GM21619 (cell line): ENCODE measurements at regions not wholly inside any gene's neighbourhood (a gene's known extent, or its start where the extent isn't known, plus 50 kb on each side); places are given as distances from the start of the nearest gene placed in this dataset.
"Not testable (repeated sequence)": the region's sequence is repeated elsewhere in the genome, so short reads cannot be mapped to it uniquely, and the experiment has no call there.

Experiments used
- ATAC-seq: cut with Tn5 transposase; IDR thresholded peaks from one replicate; pipeline ENCODE4 v1.9.1; 2021; ENCODE audit not compliant: unreplicated experiment

DNA sequence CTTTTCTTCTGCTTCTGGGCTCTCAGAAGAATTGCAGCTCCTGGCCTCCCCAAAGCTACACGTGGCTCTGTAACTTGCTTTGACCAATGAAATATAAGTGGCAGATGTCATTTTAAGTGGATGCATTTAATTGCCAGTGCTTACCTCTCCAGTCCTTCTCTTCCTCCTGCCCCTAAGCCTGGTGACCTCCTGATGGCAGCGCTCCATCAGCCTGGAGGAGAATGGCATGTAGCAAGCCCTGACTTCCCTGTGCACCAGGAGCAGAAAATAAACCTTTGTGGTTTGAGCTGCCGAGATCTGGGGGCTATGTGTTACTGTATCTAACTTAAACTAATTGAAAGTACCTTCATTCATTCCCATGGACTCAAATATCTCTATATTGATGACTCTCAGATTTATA is 304.7 kb upstream of the CHRNA7 start:
- not testable (repeated sequence) for ATAC-seq

DNA sequence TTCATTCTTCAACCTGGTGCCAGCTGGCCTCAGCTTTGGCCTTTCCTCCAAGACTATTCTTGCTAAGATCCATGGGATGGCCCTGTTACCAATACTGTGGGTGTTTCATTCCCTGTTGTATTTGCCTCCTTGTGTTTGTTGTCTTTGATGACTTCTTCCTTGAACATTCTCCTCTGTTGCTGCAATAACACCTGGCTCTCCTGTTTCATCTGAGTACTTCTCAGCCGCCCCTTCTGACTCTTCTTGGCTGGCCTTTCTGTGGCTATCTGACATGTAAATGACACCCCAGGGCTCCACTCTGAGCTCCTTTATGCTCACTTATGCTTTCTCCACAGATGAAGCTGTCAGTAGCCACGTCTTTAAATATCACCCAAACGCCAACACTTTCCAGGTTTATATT is 302.7 kb upstream of the CHRNA7 start:
- no peak for ATAC-seq

DNA sequence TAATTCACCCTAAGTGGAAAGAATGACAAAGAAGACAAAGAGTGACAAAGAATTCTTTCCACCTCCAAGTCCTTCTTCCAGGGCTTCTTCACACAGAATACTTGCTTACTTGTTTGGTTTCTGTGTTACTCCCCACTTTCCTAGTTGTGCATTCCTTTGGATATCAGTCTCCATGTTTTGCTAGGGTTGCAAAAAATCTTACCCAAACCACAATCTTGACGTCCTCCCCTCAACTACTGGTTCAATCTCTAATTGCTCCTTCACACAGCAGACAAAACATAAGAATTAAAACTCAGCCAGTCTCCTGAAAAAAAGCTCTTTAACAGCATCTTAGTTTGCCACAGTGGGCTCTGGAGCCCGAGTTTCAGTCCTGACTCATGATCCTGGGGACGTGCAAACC is 297.6 kb upstream of the CHRNA7 start:
- ATAC-seq, result no peak

DNA sequence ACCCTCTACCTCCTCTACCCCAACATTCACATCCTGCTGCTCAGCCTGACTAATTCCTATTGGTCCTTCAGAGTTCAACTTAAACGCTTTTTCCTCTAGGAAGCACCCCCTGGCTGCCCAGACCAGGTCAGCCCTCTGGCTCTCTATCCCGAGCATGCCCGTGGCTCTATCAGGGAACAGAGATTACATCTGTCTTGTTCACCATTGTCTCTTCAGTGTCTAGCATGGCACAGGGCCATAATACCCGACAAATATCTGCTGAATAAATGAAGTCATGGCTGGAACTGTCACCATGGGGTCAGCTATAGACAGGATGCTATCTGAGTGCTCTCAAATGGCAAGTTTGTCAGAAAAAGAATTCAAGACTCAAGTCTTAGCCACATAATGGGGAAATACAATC is 296.9 kb upstream of the CHRNA7 start:
- ATAC-seq, result no peak

DNA sequence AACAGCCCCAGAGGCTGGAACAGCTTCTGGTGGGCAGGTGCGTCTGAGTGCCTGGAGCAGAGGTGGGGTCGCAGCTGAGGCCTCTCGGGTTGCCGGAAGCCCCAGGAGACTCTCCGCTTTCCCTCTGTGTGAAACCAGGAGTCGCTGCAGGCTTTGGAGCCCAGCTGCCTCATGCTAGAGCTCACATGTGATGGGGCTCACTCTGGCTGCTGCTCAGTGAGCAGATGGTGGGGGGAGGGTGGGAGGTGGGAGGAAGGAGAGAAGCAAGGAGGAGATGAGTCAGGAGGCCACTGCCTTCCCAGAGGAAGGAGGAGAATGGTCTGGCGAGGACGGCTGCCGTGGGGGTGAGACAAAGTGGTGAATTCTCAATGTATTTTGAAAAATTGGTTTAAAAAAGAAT is 290.1 kb upstream of the CHRNA7 start:
- ATAC-seq, result no peak

DNA sequence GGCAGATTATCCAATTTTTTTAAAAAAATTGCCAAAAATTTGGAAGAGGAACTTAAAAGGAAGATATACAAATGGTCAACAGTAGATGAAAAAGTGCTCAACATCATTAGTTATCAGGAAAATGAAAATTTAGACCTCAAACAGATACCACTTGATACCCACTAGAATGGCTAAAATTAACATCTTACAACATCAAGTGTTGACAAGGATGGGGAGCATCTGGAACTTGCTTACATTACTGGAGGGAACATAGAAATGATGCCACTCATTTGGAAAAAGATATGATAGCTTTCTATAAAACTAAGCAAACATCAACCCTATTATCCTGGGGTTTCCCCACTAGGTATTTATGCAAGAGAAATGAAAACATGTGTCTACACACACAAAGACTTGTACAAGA is 284.5 kb upstream of the CHRNA7 start:
- ATAC-seq, result no peak

DNA sequence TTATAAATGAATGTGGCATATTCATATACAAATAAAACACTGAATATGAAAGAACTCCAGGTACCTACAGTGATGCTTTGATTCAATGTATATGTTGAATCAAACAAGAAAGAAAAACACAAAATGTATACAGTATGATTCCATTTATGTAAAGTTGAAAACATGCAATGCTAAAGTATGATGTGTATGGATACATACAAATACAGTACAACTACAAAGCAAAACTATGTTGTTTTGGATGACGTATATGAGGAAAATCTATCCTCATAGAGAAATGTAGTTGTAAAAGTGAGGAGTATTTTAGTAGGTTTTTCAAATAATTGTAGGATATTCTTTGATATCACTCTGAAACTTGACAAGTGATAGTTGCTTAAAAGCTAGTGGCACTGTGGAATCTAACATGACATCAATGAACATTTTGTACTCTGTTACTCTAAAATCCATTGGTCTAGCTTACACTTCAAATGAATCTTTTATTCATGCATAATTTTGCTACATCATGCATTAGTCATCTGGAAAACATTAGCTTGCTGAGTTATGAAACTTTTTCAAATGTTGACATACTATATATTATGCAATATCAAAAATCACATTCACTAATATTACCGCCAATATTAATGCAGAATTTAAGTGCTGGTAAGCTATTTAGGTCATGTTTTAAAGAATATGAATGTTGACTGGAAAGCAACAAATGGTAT is 278.1 kb upstream of the CHRNA7 start:
- ATAC-seq, result no peak

DNA sequence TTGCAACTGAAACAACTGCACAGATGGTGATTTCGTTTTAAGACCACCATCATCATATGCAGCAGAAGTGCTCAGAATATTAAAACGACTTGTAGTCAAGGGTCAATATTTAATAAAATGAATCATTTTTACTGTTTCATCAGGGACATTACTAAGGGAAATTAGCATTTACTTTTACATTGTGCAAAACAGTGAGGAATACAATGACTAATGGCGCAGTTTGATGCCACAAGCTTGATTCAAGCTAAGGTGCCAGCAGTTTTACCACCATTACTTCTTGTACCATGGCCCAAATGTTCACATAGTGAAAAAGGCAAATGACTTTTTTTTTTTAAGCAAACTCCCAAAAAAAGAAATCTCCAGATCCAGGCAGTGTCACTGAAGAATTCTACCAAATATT is 277.4 kb upstream of the CHRNA7 start:
- no peak for ATAC-seq

DNA sequence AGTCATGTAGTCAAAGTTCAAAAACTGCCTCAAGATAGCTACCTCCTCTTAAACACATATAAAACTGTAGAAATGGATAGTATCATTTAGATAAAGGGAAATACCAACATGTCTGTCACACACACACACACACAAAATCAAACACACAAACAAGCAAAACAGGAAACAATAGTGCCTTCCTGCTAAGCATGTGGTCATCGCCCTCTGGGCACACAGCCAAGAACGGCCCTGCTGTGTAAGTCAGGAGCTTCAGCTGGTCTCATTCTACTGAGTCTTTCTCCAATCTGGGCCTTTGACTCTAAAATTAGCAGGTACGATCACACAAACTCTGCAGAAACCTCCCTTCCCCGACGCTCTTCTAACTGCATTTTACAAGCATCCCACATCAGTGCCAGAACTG is 272.2 kb upstream of the CHRNA7 start:
- no peak for ATAC-seq

DNA sequence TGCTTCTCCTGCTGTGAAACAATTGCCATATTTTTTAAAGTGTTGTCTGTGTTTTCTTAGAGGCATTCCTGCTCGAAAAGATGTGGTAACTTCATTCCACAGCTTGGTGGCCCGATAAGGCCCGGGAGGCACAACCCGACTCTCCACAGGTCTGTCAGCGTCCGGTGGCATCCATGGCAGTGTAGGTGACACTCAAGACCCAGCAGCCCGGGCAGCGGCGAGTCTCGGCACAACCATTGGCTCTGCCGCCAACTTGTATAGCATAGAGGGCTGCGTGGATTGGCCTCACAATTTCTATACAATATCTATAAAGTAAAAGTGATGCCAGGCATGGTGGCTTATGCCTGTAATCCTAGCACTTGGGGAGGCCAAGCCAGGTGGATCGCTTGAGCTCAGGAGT is 262.3 kb upstream of the CHRNA7 start:
- no peak for ATAC-seq

DNA sequence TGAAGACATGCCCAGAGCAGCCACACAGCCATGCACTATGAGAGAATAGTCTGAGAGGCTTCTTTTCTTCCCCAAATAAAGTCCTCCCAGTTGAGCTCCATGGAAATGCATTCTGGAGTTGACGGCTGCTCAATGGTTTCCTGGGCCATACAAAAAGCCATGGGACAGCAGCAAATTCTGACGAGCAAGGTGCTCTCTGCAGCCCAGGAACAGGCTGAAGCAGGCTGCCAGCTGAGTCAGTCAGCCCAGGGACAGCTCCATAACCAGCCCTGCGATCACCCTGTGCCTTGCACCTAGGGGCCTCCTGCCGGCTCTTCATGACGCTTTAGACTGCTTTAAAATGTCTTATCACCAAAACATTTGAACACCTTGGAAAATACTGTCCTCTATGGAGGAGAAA is 256.3 kb upstream of the CHRNA7 start:
- ATAC-seq, result no peak

DNA sequence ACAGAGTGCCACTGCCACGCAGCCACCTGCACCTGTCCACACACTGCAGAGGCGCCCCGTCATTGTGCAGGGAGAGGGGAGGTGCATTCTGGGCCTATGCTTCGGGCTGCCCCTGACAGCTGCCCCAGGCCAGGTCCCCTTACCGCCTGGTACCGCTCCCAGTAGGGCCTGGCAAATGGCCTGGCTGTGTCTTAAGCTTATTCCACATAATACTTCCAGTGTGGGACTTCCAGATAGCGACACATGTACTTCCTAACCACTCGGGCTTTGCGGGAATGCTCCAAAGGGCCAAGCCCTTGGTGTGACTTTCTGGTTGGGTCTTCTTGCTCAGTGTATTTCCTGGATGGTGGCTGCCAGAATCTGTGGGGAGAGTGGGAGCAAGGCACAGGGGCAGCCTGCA is 254.3 kb upstream of the CHRNA7 start:
- no peak for ATAC-seq

DNA sequence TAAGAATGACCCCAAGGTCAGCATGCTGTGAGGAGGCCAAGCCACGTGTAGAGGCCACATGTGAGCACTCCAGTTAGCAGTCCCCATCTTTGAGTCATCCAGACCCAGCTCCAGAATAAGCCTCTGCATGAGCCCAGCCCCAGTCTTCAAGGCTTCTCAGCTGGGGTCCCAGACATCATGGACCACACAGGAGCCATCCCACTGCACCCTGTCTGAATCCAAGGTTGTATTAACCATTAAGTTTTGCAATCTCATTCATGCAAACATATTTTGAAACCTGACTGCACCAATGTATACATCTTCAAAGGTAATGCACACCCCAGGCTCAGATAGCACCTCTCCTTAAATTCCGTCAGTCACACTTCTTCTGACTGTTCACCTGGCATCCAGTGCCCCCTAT is 249.1 kb upstream of the CHRNA7 start:
- ATAC-seq, result no peak

DNA sequence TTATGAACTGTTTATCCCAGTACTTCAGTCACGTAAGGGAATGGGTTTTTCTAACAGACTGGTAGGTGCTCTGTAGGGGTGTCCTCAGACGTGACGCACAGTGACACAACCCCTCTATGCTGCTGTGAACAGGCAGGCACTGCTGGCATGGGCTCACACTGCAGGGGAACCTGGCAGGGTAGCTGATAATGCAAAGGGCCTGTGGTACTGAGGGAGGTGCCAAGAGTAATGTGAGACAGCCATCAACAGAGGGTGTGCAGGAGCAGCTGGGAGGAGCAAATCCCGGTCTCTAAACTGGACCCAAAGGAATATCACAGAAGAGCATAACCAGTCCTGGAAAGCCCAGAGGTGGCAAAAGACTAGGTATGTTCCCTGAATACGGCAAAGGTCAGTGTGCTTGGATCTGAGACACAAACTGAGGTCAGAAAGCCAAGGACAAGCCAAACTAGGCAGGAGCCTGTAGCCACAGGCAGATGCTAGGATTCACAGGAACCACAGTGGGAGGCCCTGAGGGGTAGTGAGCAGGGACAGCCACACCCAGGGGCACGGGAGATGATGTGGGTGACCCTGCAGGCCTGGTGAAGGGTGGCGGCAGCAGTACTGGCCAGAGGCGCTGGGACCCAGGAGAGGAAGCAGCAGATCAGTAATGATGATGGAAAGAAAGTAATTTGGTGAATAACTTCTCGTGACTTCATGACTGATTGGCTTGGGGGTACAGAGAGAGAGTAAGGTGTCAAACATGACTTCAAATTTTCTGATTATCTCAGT is 248.1 kb upstream of the CHRNA7 start:
- no peak for ATAC-seq

DNA sequence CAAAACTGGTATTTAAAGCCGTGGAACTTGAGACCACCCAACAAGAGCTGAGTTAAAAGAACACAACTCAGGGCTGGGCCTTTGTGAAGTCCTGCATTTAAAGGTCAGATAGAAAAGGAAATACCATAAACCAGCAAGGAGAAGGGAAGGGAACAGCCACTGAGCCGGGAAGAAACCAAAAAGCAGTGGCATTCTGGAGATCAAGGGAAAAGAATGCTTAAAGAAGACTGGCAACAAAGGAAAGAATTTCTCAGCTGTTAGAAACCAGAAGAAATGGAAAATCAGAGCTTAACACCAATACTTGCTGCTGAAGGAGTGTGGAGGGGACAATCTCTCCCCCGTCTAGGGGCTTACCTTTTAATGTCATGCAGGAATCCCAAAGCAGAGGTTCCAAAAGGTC is 247.4 kb upstream of the CHRNA7 start:
- no peak for ATAC-seq

DNA sequence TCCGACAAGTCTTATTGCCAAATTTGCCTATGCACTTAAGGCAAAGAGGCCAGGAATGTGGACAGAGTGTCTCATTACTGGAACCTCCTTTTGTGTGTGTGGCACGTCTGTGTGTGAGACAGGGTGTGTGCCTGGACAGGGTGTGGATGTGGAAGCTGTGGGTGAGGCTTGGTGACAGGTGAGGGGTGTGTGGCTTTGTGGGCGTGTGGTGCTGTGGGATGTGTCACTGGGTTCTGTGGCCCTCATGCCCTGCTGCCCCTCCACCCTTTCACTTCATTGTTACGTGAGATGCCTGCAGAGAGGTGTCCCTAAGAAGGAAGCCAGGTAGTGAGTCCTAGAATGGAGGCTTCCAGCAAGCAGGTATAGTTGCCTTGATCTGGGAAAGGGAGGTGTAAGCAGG is 244.0 kb upstream of the CHRNA7 start:
- no peak for ATAC-seq

DNA sequence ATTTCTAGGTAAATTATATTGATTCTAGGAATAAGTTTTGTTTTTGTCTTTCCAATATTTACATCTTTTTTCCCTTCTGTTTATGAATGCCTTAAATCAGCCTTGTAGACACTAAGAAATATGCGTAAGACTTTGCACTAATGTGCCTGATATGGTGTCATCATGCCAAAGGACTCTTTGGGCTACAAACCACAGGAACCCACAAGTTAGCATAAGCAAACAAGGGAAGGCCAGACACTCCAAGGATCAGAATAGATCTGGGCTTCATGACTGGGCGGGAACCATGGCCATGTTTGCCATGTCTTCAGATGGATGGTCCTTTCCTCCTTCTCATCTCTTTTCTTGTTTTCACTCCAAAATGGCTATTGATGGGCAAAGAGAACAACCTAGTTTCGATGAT is 242.2 kb upstream of the CHRNA7 start:
- no peak for ATAC-seq

DNA sequence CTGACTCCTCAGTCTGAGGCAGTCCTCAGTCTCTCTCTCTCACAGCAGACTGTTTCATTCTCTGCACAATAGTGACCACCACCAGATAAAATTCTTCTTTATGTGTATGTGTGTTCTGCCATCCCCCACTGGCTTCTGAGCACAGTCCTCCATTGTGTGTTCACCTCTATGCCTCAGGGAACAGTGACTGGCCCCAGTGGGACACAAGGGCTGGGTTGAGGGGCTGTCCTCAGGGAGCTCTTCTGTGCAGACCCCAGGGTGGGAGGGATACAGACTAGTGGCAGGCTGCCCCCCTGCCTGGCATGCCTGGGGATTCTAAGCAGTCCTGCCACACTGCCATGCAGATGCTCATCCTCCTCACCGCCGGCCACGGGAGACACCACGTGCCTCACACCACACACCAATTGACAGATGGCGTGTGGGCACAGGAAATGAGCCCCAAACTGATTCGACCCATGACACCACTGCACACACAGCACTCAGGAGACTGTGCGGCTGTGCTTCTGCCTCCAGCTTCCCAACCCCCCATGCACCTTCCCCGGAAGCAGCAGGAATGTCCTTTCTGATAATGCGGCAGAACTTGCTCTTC is 237.6 kb upstream of the CHRNA7 start:
- ATAC-seq, result no peak

DNA sequence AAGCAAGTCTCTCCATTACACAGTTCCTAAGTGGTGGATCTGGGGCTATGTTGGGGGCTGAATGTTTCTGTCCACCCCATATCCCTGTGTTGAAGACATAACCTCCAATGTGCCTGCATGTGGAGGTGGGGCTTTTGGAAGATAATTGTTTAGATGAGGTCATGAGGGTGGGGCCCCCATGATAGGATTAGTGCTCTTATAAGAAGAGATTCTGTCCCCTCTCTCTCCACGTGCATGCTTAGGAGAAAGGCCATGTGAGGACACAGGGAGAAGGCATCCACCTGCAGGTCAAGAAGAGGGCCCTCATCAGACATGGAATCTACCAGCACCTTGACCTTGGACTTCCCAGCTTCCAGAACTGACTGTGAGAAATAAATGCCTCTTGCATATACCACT is 231.0 kb upstream of the CHRNA7 start:
- no peak for ATAC-seq

DNA sequence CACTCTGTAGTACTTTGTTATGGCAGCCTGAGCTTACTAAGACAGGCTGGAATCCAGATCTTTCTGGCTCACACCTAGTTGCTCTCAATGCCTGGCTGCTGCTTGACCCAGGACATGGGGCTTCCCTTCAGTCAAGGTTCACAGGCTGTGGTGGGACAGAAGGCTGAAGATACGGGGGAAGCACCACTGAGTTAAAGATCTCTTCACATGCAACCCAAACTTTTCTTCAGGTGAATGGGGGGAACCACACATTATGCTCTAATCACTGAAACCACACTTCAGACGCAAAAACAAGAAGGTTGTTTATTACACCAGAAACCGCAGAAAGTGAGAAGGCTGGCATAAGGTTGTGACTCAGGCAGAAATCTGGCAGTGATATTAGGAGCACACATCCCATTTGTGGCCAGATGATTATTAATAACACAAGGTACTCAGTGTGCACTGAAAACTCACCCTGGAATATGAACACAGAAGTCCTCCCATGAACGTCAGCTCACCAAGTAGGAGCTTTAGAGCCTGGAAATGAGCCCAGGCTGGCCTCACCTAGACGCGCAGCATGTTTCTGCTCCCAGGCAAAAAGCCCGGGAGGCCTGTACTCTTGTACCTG is 230.5 kb upstream of the CHRNA7 start:
- peak; percentile 80 for ATAC-seq

DNA sequence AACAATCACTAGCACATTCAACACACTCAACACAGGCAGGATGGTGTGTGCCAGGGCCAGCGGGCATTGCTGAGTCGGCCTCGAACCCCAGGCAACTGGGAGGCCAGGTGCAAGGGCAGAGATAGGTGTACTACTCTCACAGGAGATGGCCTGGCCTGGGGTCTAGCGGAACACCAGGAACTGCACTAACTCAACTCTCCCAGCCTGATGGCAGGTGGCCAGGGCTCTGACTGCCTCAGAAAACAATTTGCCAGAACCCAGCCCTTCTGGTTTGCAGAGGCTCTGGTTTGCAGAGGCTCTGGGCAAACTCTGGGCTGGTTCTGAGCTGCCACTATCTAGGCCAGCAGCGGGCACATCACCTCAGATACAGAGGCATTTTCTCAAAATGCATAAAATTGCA is 229.2 kb upstream of the CHRNA7 start:
- ATAC-seq, result no peak

DNA sequence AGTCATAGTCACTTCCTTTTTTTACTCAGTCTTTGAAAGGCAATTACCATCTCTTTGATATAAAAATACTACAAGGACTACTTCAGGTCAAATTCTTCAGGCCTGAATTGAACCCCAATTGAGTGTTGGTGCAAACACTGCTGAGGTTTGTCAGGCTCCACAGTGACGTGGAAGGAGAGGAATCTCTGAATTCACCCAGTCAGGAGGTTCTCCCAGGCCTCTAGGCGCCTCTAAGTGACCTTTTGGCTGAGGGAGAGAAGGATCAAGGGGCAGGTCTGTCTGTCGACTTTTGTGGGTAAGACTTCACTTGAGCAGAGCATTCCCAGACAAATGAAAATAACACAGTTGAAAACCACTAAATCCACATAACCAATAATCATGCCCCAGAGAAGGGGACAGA is 227.6 kb upstream of the CHRNA7 start:
- ATAC-seq, result no peak
